A549 (cell line): ENCODE measurements at regions not wholly inside any gene's neighbourhood (a gene's known extent, or its start where the extent isn't known, plus 50 kb on each side); places are given as distances from the start of the nearest gene placed in this dataset.

Source experiments
- ATAC-seq, 2 experiments: fragments of 200-7000 bp in 1 of 2; fragments of >200 bp in 1 of 2; cut with Nextera tagmentation in 1 of 2; cut with Tn5 transposase in 1 of 2; 3 replicates each; pipeline versions ENCODE4 v1.8.0 to v1.9.1; 2018 to 2020; ENCODE audit warnings: mild to moderate bottlenecking in 1 of 2, moderate library complexity in 1 of 2
- CTCF ChIA-PET: fragments of 300-600 bp; sonication (Branson Sonifier 250); formaldehyde crosslinking; extraction: SDS; loops from one replicate; lab custom pipeline; 2021; ENCODE audit warnings: antibody characterized with exemption, inconsistent platforms; lab: Yijun Ruan, JAX
- POLR2A ChIA-PET: fragments of 350-600 bp; formaldehyde crosslinking; extraction: SDS; loops from one replicate; lab custom pipeline; 2021; ENCODE audit warnings: antibody characterized with exemption, inconsistent platforms; lab: Yijun Ruan, JAX
- DNase-seq, 2 experiments: peaks; one replicate each; pipeline versions ENCODE4 v3.0.0 to v3.0.0-alpha.2; 2011 to 2016; ENCODE audit warnings: low read depth in 1 of 2, low spot score in 1 of 2
- FAIRE-seq: peaks from 2 replicates; lab custom pipeline; 2011; peaks lifted over from hg19 to GRCh38; lab: Jason Lieb, UNC
- H3K27ac ChIP-seq, 2 experiments: fragments of >200 bp; sonication (Bioruptor Twin); formaldehyde crosslinking; 3 replicates each; pipeline ENCODE4 v1.5.1; 2016 to 2017
- H3K4me1 ChIP-seq: fragments of >200 bp; sonication (Bioruptor Twin); formaldehyde crosslinking; 3 replicates; pipeline ENCODE4 v1.6.1; 2016
- H3K4me2 ChIP-seq: fragments of >200 bp; sonication (Bioruptor Twin); formaldehyde crosslinking; 3 replicates; pipeline ENCODE4 v1.6.1; 2016
- H3K4me3 ChIP-seq: fragments of >200 bp; sonication (Bioruptor Twin); formaldehyde crosslinking; 3 replicates; pipeline ENCODE4 v1.5.1; 2016
- H3K9me3 ChIP-seq: fragments of >200 bp; sonication (Bioruptor Twin); formaldehyde crosslinking; 3 replicates; pipeline ENCODE4 v1.6.1; 2016
- ATOH8 ChIP-seq: fragments of 250-450 bp; sonication (Bioruptor Pico); IDR thresholded peaks from 2 replicates; pipeline ENCODE4 v1.5.0; 2020; ENCODE audit warnings: low read depth, mild to moderate bottlenecking, moderate library complexity
- BCL3 ChIP-seq: fragments of >200 bp; sonication (Bioruptor Twin); formaldehyde crosslinking; IDR thresholded peaks from 3 replicates; pipeline ENCODE4 v1.6.1; 2016
- CBX2 ChIP-seq: fragments of 200-600 bp; sonication (generic); IDR thresholded peaks from 2 replicates; pipeline ENCODE4 v1.6.1; 2016; ENCODE audit warnings: low read depth, mild to moderate bottlenecking, borderline replicate concordance
- CEBPB ChIP-seq, 2 experiments: fragments of >200 bp in 1 of 2; sonication (Bioruptor Twin) in 1 of 2; formaldehyde crosslinking in 1 of 2; IDR thresholded peaks; 2 replicates each; pipeline ENCODE4 v1.6.1; 2012 to 2016
- EP300 ChIP-seq, 2 experiments: fragments of >200 bp; sonication (Bioruptor Twin); formaldehyde crosslinking; IDR thresholded peaks; 2 replicates in 1 of 2; 3 replicates in 1 of 2; pipeline ENCODE4 v1.6.1; 2016 to 2017
- FOSL2 ChIP-seq, 2 experiments: fragments of 450-650 bp in 1 of 2; fragments of >200 bp in 1 of 2; sonication (Bioruptor Twin) in 1 of 2; formaldehyde crosslinking; IDR thresholded peaks; 2 replicates each; pipeline versions ENCODE4 v1.5.0 to v1.6.1; 2016 to 2020; ENCODE audit warnings: mild to moderate bottlenecking in 1 of 2, moderate library complexity in 1 of 2
- GATA3 ChIP-seq: IDR thresholded peaks from 2 replicates; pipeline ENCODE4 v1.6.1; 2012; ENCODE audit warnings: borderline replicate concordance
- HOXB13 ChIP-seq: fragments of 250-450 bp; sonication (Bioruptor Pico); IDR thresholded peaks from 2 replicates; pipeline ENCODE4 v1.5.0; 2020; ENCODE audit warnings: low read depth, mild to moderate bottlenecking, moderate library complexity
- HOXB5 ChIP-seq: fragments of 250-450 bp; sonication (Bioruptor Pico); IDR thresholded peaks from 2 replicates; pipeline ENCODE4 v1.5.0; 2020; ENCODE audit warnings: mild to moderate bottlenecking, moderate library complexity
- JUN ChIP-seq, 2 experiments: fragments of >200 bp; sonication (Bioruptor Twin); formaldehyde crosslinking; IDR thresholded peaks; 2 replicates in 1 of 2; 3 replicates in 1 of 2; pipeline ENCODE4 v1.6.1; 2016 to 2017
- JUNB ChIP-seq: fragments of >200 bp; sonication (Bioruptor Twin); formaldehyde crosslinking; IDR thresholded peaks from 2 replicates; pipeline ENCODE4 v1.6.1; 2016
- RAD21 ChIP-seq, 2 experiments: fragments of >200 bp in 1 of 2; sonication (Bioruptor Twin) in 1 of 2; formaldehyde crosslinking in 1 of 2; IDR thresholded peaks in 1 of 2; conservative IDR thresholded peaks in 1 of 2; 2 replicates in 1 of 2; 3 replicates in 1 of 2; pipeline ENCODE4 v1.6.1; 2012 to 2018; ENCODE audit warnings: inconsistent platforms in 1 of 2
- RNF2 ChIP-seq: fragments of 200-600 bp; sonication (generic); IDR thresholded peaks from 2 replicates; pipeline ENCODE4 v1.6.1; 2016; ENCODE audit warnings: low read depth, mild to moderate bottlenecking, antibody characterized with exemption, moderate library complexity, borderline replicate concordance
- TP53 ChIP-seq: fragments of 250-450 bp; sonication (Bioruptor Pico); IDR thresholded peaks from 2 replicates; pipeline ENCODE4 v1.5.0; 2021; ENCODE audit warnings: mild to moderate bottlenecking, moderate library complexity
- ZSCAN20 ChIP-seq: fragments of 250-450 bp; sonication (Bioruptor Pico); IDR thresholded peaks from 2 replicates; pipeline ENCODE4 v1.8.0; 2022; ENCODE audit warnings: mild to moderate bottlenecking, moderate library complexity
- WGBS: methylation state at CpG from one replicate; pipeline ENCODE4 v1.1.6; 2017; ENCODE audit errors: missing lambda C conversion rate; 5-methylcytosine and 5-hydroxymethylcytosine counted together
- TF ChIP-seq, protein P1 (sequence below): IDR thresholded peaks from 2 replicates; pipeline ENCODE4 v1.6.1; 2012
- TF ChIP-seq, protein P2 (sequence below): IDR thresholded peaks from 2 replicates; pipeline ENCODE4 v1.6.1; 2012

GRCh38 chr14:64645220-64645892, 58.9 kb upstream of the PLEKHG3 start:
- H3K27ac ChIP-seq: peak overlapping the region; percentile 79 to 93
- POLR2A ChIA-PET: interaction anchor here (1.2 to 2.2 kb wide), 6 partner anchors 8 to 306 kb away, joined by 3 to 24 read pairs (median 4); partner anchors contain the start of gene HSPA2
- CTCF ChIA-PET: interaction anchor here (0.7 to 12.0 kb wide), 8 partner anchors 9 to 115 kb away, joined by 3 to 182 read pairs (median 4); partner anchors contain the start of gene HSPA2
- TF ChIP-seq EP300 (IDR thresholded peaks at IDR 0.05) (peak; percentile 91 to 98), TP53 (CRISPR knock-in tag) (no peak), BCL3 (peak; percentile 71; the same call in 2 of the 3 replicates), JUNB (peak; percentile 78), HOXB13 (peak; percentile 55; the same call in 1 of the 2 replicates), ATOH8 (CRISPR knock-in tag) (peak; percentile 46; the same call in 1 of the 2 replicates), HOXB5 (CRISPR knock-in tag) (peak; percentile 20; the same call in 1 of the 2 replicates), ZSCAN20 (CRISPR knock-in tag) (no peak), CEBPB (IDR thresholded peaks at IDR 0.05) (0 out of 4 replicates have a peak, but pooled peaks have one; percentile 24 to 45), RAD21 (conservative IDR thresholded peaks at IDR 0.05 in 1 of 2, IDR thresholded peaks at IDR 0.05 in 1 of 2) (peak in 1 of 2 experiments; percentile 37; a peak in 2 of 5 replicates), RNF2 (no peak), FOSL2 (IDR thresholded peaks at IDR 0.05) (peak; percentile 32; the same call in 1 of the 2 replicates), FOSL2 (CRISPR knock-in tag; IDR thresholded peaks at IDR 0.05) (peak; percentile 84), CBX2 (no peak), GATA3 (peak; percentile 95), JUN (IDR thresholded peaks at IDR 0.05) (peak; percentile 90 to 92)
- TF ChIP-seq, protein P1, sequence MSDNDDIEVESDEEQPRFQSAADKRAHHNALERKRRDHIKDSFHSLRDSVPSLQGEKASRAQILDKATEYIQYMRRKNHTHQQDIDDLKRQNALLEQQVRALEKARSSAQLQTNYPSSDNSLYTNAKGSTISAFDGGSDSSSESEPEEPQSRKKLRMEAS: peak; percentile 75
- TF ChIP-seq, protein P2, sequence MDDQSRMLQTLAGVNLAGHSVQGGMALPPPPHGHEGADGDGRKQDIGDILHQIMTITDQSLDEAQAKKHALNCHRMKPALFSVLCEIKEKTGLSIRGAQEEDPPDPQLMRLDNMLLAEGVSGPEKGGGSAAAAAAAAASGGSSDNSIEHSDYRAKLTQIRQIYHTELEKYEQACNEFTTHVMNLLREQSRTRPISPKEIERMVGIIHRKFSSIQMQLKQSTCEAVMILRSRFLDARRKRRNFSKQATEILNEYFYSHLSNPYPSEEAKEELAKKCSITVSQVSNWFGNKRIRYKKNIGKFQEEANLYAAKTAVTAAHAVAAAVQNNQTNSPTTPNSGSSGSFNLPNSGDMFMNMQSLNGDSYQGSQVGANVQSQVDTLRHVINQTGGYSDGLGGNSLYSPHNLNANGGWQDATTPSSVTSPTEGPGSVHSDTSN: peak; percentile 64; the same call in 1 of the 2 replicates
- TF ChIP-seq, all 56 proteins: peak for 13
- ATAC-seq (peak; percentile 78 to 80), DNase-seq (peak in 1 of 2 experiments; percentile 94), FAIRE-seq (no peak)
- Histone ChIP-seq H3K9me3 (peaks cover 8% of the 10 kb centered on the region; the same call in 2 of the 3 replicates), H3K4me1 (peaks cover 61% of the 10 kb centered on the region), H3K4me2 (peak overlapping the region; percentile 75), H3K4me3 (no peak overlapping the region)
- WGBS: 11% methylated on average over 10 of the region's 10 CpGs

GRCh38 chr14:64646103-64646502, 58.1 kb upstream of the PLEKHG3 start:
- 38% methylated on average over 5 of the region's 5 CpGs for WGBS
- FAIRE-seq (no peak), ATAC-seq (0 out of 6 replicates have a peak, but pooled peaks of 1 of the 2 experiments have one; percentile 32), DNase-seq (peak in 1 of 2 experiments; percentile 64)
- no peak for TF ChIP-seq JUN (IDR thresholded peaks at IDR 0.05)
- peak; percentile 78 to 82 for TF ChIP-seq CEBPB (IDR thresholded peaks at IDR 0.05)
- POLR2A ChIA-PET: interaction anchor here (1.2 to 2.2 kb wide), 3 partner anchors 17 to 116 kb away, joined by 3 to 24 read pairs (median 8); partner anchors contain the start of gene HSPA2
- CTCF ChIA-PET: interaction anchor here (0.7 to 12.0 kb wide), 5 partner anchors 10 to 107 kb away, joined by 3 to 182 read pairs (median 5); partner anchors contain the start of gene HSPA2
- Histone ChIP-seq H3K27ac (peak overlapping the region; percentile 79 to 93), H3K9me3 (peaks cover 8% of the 10 kb centered on the region; the same call in 2 of the 3 replicates), H3K4me2 (peak overlapping the region; percentile 75), H3K4me1 (peaks cover 61% of the 10 kb centered on the region), H3K4me3 (no peak overlapping the region)
